Dedifferentiated amniotic fluid mesenchymal stem cell (primary cell): ENCODE measurements at regions not wholly inside any gene's neighbourhood (a gene's known extent, or its start where the extent isn't known, plus 50 kb on each side); places are given as distances from the start of the nearest gene placed in this dataset.
"Not testable (repeated sequence)": the region's sequence is repeated elsewhere in the genome, so short reads cannot be mapped to it uniquely, and the experiment has no call there.

Experiments
- DNase-seq: peaks from one replicate; pipeline ENCODE4 v3.0.0-alpha.2; 2016; ENCODE audit errors: extremely low spot score

DNA sequence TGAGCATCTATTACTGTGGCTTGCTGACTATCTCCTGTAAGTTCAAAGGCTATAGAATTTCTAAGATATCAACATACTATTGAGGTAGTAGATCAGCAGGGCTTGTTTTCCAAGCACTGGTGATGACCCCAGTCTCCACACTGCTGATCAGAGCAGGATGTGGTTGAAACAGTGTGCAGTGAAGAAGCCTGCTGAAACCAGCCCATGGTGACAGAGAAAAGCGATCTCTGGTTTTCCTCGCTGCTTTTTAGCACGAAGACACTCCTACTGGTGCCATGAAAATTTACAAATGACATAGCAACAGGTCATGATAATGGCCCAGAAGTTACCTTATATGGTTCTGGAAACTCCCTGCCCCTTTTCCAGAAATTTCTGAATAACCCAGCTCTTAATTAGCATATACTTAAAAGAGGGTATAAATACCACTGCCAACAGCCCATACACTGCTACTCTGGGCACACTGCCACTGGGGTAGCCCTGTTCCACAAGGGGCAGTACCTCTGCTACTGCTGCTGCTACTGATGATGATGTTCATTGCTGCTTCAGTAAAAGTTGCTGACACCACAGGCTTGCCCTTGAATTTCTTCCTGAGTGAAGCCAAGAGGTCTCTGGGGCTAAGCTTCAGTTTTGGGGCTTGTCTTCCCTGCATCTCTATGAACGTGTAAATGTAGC is 1689.5 kb upstream of the PCDH10 start:
- DNase-seq = no peak

DNA sequence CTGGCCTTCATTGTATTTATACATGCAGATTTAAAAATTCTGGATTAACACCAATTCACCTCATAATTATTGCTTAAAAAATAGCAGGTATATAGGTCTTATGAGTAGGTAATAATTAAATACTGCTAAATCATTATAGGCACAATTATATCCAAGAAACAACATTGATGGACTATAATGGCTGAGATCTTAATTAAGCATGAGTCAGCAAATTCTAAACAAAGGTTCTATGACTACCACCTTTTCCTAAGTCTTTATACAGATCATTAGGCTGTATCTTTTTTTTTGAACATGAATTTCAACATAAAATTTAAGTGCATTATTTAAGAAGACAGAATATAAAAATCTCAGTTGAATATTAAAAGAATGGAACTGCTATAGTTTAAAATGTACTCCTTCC is 1678.7 kb upstream of the PCDH10 start:
- DNase-seq = no peak

DNA sequence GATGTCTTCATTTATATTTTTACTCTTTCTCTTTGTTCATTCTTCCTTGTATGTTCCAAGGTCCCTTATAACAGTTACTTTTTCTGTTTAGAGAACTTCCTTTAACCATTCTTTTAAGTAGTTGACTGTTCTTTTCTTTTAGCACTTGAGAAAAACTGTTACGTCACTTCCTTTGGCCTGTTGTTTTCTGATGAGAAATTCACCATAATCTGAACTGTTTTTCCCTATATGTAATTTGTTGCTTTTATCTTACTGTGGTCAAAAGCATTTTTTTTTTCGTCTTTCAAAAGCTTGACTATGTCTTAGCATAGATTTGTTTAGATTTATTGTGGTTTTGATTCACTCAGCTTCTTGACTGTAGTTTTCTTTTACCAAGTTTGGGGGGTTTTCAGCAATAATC is 1660.3 kb upstream of the PCDH10 start:
- DNase-seq = no peak

DNA sequence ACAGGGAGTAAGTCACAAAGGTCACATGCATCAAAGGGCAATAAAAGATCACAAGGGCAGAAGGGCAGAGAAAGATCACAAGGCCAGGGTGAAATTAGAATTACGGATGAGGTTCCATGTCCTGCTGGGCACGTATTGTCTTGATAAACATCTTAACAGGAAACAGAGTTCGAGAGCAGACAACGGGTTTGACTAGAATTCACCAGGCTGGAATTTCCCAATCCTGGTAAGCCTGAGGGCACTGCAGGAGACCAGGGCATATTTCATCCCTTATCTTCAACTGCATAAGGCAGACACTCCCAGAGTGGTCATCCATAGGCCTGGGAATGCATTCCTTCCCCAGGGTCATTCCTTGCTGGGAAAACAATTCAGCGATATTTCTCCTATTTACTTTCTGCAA is 1652.9 kb upstream of the PCDH10 start:
- DNase-seq = not testable (repeated sequence)

DNA sequence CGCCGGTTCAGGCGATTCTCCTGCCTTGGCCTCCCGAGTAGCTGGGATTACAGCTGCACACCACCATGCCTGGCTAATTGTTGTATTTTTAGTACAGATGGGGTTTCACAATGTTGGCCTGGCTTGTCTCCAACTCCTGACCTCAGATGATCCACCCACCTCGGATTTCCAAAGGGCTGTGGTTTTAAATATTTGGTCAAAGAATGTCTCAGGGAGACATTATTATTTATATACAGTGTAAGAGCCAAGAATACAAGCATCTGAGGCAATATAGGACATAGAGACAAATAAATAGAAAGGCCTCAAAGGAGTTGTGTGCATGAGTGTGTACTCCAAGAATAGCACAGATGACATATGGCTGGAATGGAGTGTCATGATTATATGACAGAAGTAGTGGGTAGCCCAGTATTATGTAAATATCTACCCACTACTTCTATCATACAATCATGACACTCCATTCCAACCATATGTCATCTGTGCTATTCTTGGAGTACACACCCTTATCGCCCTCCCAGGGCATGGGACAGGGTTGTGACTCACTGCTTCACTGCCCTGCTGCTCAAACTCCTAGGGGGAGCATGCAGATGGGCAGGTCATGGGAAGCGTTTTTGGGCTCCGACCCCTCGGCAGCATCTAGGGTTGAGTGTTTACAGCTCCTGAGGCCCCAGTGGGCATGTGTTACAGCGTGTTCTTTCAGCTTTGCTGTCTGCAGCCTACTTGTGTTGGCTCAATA is 1649.8 kb upstream of the PCDH10 start:
- DNase-seq = peak; percentile 66

DNA sequence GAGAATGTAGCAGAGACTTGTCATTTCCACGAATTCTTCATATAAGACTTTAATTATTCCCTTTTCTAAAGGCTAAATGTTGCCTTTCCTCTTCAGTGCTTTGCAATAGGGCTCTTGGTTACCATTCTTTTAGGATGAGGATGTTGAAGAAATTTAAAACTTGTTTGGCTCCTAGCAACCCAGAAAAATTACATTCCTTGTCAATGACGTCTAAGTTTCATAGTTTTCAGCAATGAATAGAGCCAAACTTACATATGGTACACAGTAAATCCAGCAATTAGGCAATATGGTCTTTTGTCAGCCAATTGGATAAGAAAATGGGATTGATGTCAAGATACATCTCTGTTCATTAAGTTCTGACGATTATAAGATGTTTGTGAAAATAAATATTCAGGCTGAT is 1639.6 kb upstream of the PCDH10 start:
- DNase-seq = peak; percentile 80

DNA sequence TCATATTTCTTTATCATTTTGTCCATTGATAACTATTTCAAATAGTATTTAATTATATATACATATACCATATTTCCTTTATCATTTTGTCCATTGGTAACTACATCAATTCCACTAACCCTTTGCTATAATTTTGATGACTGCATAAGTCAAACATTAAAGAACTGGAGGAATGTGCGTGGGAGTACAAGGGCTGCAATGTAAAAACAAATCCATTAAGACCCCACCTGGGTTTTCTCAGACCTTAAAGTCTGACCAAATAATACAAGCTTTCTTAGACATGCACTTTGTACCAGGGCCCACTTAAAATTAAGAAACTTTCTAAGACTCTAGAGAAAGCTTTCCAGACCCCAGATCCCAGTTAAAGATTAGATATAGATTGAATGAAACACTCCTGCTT is 1622.4 kb upstream of the PCDH10 start:
- no peak for DNase-seq

DNA sequence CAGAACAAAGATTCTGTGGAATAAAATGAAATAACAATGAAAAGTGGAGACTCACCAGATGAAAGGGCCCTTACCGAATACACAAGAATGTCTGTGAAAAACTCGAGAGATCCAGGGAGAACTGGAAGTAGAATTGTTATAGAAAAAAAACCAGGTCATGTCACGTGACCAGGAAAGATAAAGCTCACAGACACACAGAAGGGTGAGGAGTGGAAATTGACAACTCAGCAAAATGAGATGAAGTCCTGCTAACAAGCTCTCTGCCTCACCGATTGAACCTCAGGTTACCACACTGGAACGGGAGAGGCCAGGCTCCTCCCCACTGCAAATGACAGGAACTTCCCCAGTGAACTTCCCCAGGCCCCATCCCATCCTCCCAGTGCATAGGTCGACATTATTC is 1618.0 kb upstream of the PCDH10 start:
- no peak for DNase-seq

DNA sequence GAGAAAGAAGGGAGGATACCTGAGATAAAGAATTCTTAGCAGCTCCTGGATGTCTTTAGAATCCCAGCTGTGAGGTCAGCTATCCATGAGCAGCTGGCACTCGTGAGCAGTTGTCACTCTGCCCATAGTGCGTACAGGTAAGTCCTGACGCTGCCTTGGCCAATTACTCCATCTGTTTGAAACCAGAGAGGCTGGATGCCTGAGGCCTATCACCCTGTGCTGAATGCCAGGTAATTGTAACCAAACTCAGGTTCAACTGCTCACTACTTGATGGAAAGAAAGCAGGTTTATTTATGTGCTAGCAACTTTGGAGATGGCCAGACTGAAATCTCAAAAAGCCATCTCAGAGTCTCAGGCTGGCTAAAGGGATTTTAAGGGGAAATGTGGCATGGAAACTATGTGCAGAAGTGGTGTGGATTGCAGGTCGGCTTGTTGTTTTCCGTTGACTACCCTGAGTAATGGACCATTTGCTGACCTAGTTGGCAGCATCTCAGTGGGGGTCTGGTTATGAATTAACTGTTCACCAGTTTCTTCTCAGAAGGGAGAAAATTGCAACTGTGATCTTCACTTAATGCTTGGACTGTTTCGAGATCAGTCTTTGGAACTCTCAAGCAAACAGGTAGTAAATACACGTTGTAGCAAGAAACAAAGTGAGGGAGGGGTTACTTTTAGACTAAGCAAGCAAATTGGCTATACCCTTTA is 1614.0 kb upstream of the PCDH10 start:
- no peak for DNase-seq

DNA sequence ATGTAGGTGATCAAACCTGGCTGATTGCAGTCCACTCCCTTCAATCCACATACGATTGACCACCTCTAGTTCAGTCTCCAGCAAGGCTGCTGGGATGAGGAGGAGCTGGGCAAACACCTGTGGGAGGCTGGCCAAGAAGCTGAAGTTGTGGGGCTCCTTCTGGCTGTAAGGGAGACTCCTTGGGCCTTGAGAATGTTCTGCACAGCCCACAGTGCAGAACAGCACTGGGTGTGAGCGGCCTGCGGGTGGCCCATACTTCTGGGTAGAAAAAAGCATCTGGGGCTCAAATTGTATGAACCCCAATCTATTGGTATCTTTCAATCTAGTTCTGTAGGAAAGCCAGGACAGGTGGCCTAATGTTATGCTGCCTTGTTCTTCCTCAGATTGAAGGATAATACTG is 1608.8 kb upstream of the PCDH10 start:
- DNase-seq = no peak

DNA sequence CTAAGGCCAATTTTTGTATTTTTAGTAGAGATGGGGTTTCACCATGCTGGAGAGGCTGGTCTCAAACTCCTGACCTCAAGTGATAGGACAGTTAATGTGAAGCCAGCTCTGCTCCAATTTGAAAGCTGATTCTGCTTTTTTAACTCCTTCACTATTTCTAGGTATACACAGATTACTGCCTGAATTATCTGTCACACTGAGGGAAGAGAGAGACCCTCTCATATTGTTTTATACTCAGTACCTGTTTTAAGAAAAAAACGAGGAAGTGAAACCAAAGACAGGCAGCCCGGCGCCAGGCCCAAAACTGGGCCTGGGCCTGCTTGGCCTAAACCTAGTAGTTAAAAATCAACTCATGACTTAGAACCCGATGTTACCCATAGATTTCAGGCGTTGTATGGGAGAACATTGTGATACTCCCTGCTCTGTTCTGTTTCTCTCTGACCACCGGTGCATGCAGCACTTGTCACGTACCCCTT is 1601.5 kb upstream of the PCDH10 start:
- DNase-seq = no peak

DNA sequence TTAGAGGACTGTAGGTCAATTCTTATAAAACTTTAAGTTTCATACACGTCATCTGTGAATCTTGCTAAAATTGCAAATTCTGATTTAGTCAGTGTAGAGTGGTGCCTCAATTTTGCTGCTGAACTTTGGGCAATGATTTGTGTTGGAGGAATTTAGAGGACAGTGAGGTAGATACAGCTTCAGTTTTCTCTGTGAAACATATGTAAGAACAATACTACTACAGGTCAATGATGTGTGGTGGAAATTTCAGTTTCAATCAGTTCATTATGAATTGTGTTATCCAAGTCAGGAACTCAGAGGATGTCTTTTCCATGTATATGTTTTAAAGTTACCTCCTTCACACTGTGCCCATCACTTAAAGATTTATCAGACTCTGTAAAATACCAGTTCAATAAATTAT is 1597.8 kb upstream of the PCDH10 start:
- no peak for DNase-seq

DNA sequence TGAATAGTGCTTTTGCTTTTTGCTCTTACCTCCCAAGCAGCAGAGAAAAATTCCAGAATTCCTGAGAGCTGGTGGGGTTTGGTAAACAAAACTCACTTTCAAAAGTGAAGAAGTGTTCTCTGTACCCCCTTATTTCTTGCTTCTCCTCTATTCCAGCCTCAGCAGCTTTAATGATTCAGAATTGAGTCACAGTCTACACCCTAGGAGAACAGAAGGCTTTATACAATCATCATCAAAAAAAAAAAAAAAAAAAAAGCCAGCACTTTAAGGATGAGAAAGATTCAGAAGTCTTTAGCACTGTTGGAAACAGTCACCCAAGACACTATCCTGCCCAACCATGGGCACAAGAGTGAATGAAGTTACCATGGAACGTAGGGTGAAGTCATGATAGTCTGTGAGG is 1583.1 kb upstream of the PCDH10 start:
- no peak for DNase-seq

DNA sequence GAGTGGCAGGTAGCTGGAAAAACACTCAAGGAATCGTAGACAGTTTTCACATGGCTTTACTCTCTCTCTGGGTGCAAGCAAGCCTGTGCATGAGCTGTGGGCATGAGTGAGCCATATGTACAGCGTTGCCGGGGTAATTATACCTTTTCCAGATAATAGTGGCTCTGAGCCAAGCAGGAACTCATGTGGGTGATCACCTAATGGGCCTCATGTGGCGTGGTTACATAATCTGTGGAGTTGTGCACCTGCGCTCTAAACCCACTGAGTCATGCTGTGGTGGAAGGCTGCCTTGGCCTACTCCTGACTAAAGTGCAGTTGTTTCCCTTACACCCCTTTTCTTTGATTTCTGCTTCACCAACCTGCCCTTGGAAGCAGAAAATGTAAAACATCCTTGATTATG is 1564.5 kb upstream of the PCDH10 start:
- DNase-seq = no peak

DNA sequence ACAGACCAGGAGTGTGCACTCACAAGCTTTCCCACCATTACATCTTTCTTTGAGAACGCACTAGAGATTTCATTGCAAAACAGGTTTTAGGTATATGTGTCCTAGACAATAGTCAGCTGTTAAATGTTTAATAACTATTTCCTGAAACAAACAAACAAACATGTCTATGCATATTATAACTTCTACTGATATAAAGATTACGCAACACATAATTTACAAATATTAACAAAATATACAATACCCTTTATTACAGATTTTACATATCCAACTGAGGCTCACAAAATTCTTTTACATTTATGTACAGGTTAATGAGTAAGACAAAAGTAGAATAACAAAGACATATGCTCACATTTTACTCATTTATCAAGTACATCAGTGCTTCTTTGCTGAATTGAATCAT is 1554.0 kb upstream of the PCDH10 start:
- DNase-seq = no peak

DNA sequence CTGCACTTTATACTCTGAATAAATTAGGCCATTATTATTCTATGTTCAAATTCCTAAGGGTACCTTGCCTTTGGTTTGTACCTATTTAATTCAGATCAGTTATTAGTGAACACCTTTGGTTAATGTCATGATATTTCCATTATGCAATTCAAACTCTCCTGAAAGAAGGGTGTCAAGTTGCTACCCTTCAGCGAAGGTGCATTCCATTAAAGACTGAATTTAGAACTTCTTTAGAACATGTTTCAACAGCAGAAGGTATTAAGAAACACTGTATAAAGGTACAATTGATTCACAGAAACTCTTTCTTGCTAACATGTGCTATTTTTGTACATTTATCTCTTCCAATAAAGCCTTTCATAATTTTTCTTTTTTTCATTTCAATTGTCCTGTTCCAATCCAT is 1545.4 kb upstream of the PCDH10 start:
- DNase-seq = no peak

DNA sequence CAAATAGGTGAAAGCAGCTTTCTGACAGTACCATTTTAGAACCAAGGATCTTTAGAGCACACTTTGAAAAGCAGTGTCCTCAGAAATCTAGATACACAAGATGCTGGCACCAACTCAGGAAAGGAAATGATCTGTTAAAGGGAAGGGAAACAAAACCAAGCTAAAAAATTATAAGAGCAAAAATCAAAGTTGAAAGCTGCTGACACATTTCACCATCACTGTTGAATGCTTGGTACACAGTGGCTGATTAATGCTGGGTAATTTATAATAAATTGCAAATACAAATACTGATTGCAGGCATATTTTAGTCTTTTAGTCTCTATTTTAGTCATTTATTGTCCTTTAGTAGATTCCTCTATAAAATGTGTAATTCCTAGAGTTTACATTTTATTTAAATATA is 1540.1 kb upstream of the PCDH10 start:
- DNase-seq = no peak

DNA sequence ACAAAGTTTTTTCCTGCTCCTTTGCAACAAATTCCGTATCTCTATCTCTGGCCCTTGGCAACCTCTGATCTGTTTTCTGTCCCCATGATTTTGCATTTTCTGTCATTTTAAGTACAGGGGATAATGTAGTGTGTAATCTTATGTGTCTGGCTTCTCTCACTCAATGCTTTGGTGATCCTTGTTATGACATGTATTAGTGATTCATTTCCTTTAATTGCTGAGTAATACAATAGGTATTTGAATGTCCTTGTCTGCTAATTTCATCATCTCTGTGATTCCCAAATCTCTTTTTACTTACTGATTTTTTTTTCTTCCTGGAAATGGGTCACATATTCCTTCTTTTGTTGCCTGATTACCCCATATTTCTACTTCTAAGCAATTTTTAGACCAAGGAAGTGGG is 1538.6 kb upstream of the PCDH10 start:
- DNase-seq = peak; percentile 47

DNA sequence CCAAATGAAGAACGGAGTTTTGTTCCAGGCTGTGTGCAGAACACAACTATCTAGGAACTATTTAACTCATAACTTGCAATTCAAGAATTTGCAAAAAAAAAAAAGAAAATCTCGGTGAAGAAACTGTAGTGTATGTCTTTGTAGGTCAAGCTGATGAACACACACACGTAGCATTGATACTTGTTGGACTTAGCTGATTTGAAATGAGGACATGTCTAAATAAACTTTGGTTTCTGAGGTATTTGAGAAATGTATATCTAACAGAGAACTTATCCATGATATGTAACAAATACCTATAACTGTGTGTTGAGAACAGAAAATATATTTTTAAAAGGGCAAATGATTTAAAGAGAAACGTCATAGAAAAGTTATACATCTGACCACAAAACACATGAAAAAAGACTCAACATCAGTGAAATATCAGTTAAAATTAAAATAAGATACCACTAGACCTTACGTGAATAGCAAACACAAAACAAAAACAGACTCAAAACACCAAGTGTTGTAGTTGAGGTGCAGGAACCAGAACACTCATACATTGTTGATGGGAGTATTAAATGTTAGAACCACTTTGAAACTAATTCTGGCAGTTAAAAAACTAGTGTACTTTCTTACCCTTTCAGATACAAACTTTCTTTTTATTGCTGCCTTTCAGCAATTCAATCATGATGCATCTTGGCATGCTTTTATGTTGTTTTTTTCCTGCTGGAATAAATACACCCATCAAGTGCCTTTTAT is 1535.8 kb upstream of the PCDH10 start:
- DNase-seq = no peak

DNA sequence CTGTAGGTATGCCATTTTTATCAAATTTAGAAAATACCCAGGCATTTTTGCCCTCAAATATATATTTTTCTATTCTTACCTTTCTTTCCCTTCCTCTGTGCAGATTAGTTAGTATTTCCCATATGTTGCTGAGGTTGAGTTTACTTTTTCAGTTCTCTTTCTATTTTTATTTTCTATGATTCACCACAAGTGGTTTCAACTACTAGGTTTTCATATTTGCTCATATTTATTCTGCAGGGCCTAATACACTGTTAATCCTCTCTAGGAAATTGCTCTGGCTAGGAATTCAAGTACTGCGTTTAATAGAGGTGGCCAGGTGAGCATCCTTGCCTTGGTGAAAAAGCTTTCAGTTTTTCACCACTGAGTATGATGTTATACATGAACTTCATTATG is 1535.3 kb upstream of the PCDH10 start:
- DNase-seq = no peak

DNA sequence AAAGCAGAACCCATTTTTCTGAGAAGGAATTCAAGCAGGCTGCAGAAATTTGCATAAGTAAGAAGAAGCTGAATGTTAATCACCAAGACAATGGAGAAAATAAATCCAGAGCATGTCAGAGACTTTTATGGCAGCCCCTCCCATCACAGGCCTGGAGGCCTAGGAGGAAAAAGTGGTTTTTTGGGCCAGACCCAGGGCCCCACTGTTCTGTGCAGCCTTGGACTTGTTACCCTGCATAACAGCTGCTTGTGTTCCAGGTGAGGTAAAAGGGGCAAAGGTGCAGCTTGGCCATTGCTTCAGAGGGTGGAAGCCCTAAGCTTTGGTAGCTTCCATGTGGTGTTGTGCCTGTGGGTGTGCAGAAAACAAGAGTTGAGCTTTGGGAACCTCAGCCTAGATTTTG is 1516.2 kb upstream of the PCDH10 start:
- no peak for DNase-seq

DNA sequence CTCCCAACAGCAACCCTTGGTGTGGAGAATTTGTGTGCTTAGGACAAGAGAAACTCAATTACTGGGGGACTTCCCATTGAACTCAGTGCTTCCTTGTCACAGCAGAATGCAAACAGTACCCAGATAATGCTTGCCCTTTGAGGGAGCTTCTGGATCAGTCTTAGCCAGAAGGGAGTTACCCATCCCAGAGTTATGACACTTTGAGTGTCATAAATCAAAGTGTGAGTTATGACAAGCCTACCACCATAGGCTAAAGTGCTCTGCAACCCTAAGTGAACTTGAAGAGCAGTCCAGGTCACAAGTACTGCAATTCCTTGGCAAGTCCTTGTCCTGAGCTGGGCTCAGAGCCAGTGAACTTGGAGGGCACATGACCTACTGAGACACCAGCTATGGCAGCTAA is 1513.9 kb upstream of the PCDH10 start:
- no peak for DNase-seq
